Chondrocyte (in vitro differentiated cells): ENCODE measurements at regions not wholly inside any gene's neighbourhood (a gene's known extent, or its start where the extent isn't known, plus 50 kb on each side); places are given as distances from the start of the nearest gene placed in this dataset.
"Not testable (repeated sequence)": the region's sequence is repeated elsewhere in the genome, so short reads cannot be mapped to it uniquely, and the experiment has no call there.

Experiments
- DNase-seq: peaks from one replicate; pipeline ENCODE4 v3.0.0; 2021; ENCODE audit warnings: mixed read lengths, low spot score
- H3K27ac Mint-ChIP-seq: one replicate; pipeline ENCODE4 v1.8.0; 2021; ENCODE audit warnings: mild to moderate bottlenecking, moderate library complexity, mixed read lengths; ENCODE audit not compliant: unreplicated experiment
- H3K27me3 Mint-ChIP-seq: 2 replicates; pipeline ENCODE4 v1.8.0; 2021; ENCODE audit warnings: low read depth, mixed read lengths
- H3K36me3 Mint-ChIP-seq: 2 replicates; pipeline ENCODE4 v1.8.0; 2021; ENCODE audit warnings: low read depth, mixed read lengths
- H3K4me1 Mint-ChIP-seq: 2 replicates; pipeline ENCODE4 v1.8.0; 2021; ENCODE audit warnings: low read depth, mild to moderate bottlenecking, mixed read lengths
- H3K4me3 Mint-ChIP-seq: one replicate; pipeline ENCODE4 v1.8.0; 2021; ENCODE audit warnings: mild to moderate bottlenecking, moderate library complexity, mixed read lengths; ENCODE audit not compliant: unreplicated experiment
- H3K9me3 Mint-ChIP-seq: 2 replicates; pipeline ENCODE4 v1.8.0; 2021; ENCODE audit warnings: low read depth, mixed read lengths
- TF ChIP-seq, protein P1 (sequence below): fragments of 200-600 bp; sonication (generic); IDR thresholded peaks from 2 replicates; pipeline ENCODE4 v1.5.0; 2021; ENCODE audit warnings: antibody characterized with exemption, mild to moderate bottlenecking, moderate library complexity

DNA sequence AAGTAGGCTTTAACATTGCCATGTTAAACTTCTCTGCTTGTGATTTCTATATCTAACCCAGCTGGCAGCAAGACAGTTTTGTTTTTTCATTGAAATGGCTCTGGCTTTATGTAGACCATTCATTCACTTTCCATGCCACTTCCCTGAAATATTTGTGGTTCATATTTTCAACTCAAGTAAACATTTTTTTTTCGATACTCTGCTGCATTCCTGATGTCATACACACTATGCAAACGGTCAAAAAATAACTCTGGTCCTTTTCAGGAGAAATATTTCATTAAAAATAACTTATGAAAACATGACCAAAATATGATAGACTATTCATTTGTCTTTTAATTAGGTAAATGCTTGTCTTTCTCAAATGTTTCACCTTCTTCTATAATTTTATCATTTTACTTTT, 116.3 kb downstream of the USP22 start:
- Mint-ChIP-seq H3K27me3 (no peaks in the 10 kb centered on the region), H3K36me3 (peaks cover 2% of the 10 kb centered on the region), H3K27ac (peak overlapping the region; percentile 73), H3K9me3 (no peaks in the 10 kb centered on the region), H3K4me1 (peaks cover 88% of the 10 kb centered on the region), H3K4me3 (peak overlapping the region; percentile 13)
- no peak for DNase-seq
- TF ChIP-seq, protein P1, sequence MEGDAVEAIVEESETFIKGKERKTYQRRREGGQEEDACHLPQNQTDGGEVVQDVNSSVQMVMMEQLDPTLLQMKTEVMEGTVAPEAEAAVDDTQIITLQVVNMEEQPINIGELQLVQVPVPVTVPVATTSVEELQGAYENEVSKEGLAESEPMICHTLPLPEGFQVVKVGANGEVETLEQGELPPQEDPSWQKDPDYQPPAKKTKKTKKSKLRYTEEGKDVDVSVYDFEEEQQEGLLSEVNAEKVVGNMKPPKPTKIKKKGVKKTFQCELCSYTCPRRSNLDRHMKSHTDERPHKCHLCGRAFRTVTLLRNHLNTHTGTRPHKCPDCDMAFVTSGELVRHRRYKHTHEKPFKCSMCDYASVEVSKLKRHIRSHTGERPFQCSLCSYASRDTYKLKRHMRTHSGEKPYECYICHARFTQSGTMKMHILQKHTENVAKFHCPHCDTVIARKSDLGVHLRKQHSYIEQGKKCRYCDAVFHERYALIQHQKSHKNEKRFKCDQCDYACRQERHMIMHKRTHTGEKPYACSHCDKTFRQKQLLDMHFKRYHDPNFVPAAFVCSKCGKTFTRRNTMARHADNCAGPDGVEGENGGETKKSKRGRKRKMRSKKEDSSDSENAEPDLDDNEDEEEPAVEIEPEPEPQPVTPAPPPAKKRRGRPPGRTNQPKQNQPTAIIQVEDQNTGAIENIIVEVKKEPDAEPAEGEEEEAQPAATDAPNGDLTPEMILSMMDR = no peak

GRCh38 chr17:20927308-20927977, 115.4 kb downstream of the USP22 start:
- Mint-ChIP-seq H3K4me3 (no peak overlapping the region), H3K4me1 (peaks cover 86% of the 10 kb centered on the region), H3K36me3 (peaks cover 4% of the 10 kb centered on the region), H3K9me3 (no peaks in the 10 kb centered on the region), H3K27ac (peak overlapping the region; percentile 73), H3K27me3 (no peaks in the 10 kb centered on the region)
- DNase-seq = no peak
- TF ChIP-seq, protein P1 = no peak

- TF ChIP-seq, protein P1 = no peak
- peaks cover 4% of the 10 kb centered on the region for H3K36me3 Mint-ChIP-seq
- no peak overlapping the region for H3K4me3 Mint-ChIP-seq
- H3K27ac Mint-ChIP-seq = no peak overlapping the region
- peaks cover 78% of the 10 kb centered on the region for H3K4me1 Mint-ChIP-seq
- no peaks in the 10 kb centered on the region for H3K27me3 Mint-ChIP-seq
- H3K9me3 Mint-ChIP-seq = no peaks in the 10 kb centered on the region
- no peak for DNase-seq
Measured at GRCh38 chr17:20929334-20929733, 113.5 kb downstream of the USP22 start.

- H3K4me1 Mint-ChIP-seq = peaks cover 77% of the 10 kb centered on the region
- peaks cover 4% of the 10 kb centered on the region for H3K36me3 Mint-ChIP-seq
- no peaks in the 10 kb centered on the region for H3K9me3 Mint-ChIP-seq
- DNase-seq = no peak
- H3K27me3 Mint-ChIP-seq = no peaks in the 10 kb centered on the region
- H3K4me3 Mint-ChIP-seq = no peak overlapping the region
- TF ChIP-seq, protein P1 = no peak
- peak overlapping the region; percentile 91 for H3K27ac Mint-ChIP-seq
Measured at GRCh38 chr17:20930081-20930760, 112.6 kb downstream of the USP22 start.

DNA sequence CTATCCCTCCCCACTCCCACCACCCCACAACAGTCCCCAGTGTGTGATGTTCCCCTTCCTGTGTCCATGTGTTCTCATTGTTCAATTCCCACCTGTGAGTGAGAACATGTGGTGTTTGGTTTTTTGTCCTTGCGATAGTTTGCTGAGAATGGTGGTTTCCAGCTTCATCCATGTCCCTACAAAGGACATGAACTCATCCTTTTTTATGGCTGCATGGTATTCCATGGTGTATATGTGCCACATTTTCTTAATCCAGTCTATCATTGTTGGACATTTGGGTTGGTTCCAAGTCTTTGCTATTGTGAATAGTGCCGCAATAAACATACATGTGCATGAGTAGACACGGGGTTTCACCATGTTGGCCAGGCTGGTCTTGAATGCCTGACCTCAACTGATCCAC, 109.8 kb downstream of the USP22 start:
- not testable (repeated sequence) for DNase-seq, H3K4me3 Mint-ChIP-seq, H3K36me3 Mint-ChIP-seq, H3K27me3 Mint-ChIP-seq, H3K9me3 Mint-ChIP-seq, H3K27ac Mint-ChIP-seq
- peaks cover 70% of the 10 kb centered on the region for H3K4me1 Mint-ChIP-seq
